Hematopoietic multipotent progenitor cell treated with erythropoietin and hydrocortisone succinate and interleukin-3 and kit ligand, for 15 days (in vitro differentiated cells): ENCODE measurements at regions not wholly inside any gene's neighbourhood (a gene's known extent, or its start where the extent isn't known, plus 50 kb on each side); places are given as distances from the start of the nearest gene placed in this dataset.

Experiments used
- DNase-seq: peaks from one replicate; pipeline ENCODE4 v3.0.0-alpha.2; 2015; ENCODE audit warnings: low spot score

GRCh38 chr5:38099205-38100168 lies 158.9 kb upstream of the EGFLAM start:
- DNase-seq = no peak

GRCh38 chr5:38094889-38095288 lies 163.5 kb upstream of the EGFLAM start:
- DNase-seq = no peak

- DNase-seq = no peak
Observed at GRCh38 chr5:38093855-38094254, 164.5 kb upstream of the EGFLAM start.

GRCh38 chr5:38086777-38087176 lies 171.6 kb upstream of the EGFLAM start:
- DNase-seq = no peak

- DNase-seq = no peak
Observed at GRCh38 chr5:38079620-38080402, 178.5 kb upstream of the EGFLAM start.

- DNase-seq = no peak
Observed at GRCh38 chr5:38078161-38078560, 180.2 kb upstream of the EGFLAM start.

- DNase-seq = no peak
Observed at GRCh38 chr5:38077652-38078051, 180.7 kb upstream of the EGFLAM start.

GRCh38 chr5:38071831-38072694 lies 186.3 kb upstream of the EGFLAM start:
- DNase-seq = no peak

GRCh38 chr5:38070304-38070950 lies 187.9 kb upstream of the EGFLAM start:
- DNase-seq = no peak

- no peak for DNase-seq
Observed at GRCh38 chr5:38069360-38069759, 189.0 kb upstream of the EGFLAM start.

GRCh38 chr5:38060354-38060753 lies 198.0 kb upstream of the EGFLAM start:
- DNase-seq = no peak

GRCh38 chr5:38059876-38060275 lies 198.5 kb upstream of the EGFLAM start:
- no peak for DNase-seq

GRCh38 chr5:38051711-38052511 lies 206.4 kb upstream of the EGFLAM start:
- no peak for DNase-seq

- no peak for DNase-seq
Observed at GRCh38 chr5:38048400-38048799, 208.6 kb upstream of the GDNF start.

- no peak for DNase-seq
Observed at GRCh38 chr5:38046103-38046502, 206.3 kb upstream of the GDNF start.

GRCh38 chr5:38045446-38045845 lies 205.6 kb upstream of the GDNF start:
- DNase-seq = no peak

GRCh38 chr5:38039826-38040225 lies 200.0 kb upstream of the GDNF start:
- no peak for DNase-seq

- no peak for DNase-seq
Observed at GRCh38 chr5:38039091-38039490, 199.2 kb upstream of the GDNF start.

GRCh38 chr5:38036765-38037164 lies 196.9 kb upstream of the GDNF start:
- no peak for DNase-seq

GRCh38 chr5:38032149-38032548 lies 192.3 kb upstream of the GDNF start:
- DNase-seq = no peak

GRCh38 chr5:38031304-38031703 lies 191.5 kb upstream of the GDNF start:
- DNase-seq = no peak
